ENCODE measurements at regions not wholly inside any gene's neighbourhood (a gene's known extent, or its start where the extent isn't known, plus 50 kb on each side); places are given as distances from the start of the nearest gene placed in this dataset.

- no peak for DNase-seq (ENCODE audit: low read depth in 1 of 2, low spot score in 2 of 2)
- Histone ChIP-seq H4K20me1 (replicated peaks in 1 of 2; ENCODE audit: control insufficient read depth in 1 of 2, insufficient read depth in 2 of 2, low read length in 2 of 2) (no peaks in the 10 kb centered on the region), H3K56ac (replicated peaks; ENCODE audit: insufficient read length, low read depth, low read length) (no peak overlapping the region), H3K79me2 (ENCODE audit: control insufficient read depth in 1 of 2, insufficient read depth in 2 of 2, low read length in 2 of 2) (no peaks in the 10 kb centered on the region), H3K9me3 (ENCODE audit: insufficient read depth in 2 of 2, low read depth in 1 of 2, low read length in 1 of 2) (no peaks in the 10 kb centered on the region), H3K36me3 (ENCODE audit: control insufficient read depth in 2 of 4, insufficient read depth in 4 of 4, low read length in 3 of 4) (no peaks in the 10 kb centered on the region), H2AFZ (ENCODE audit: low read length) (no peak overlapping the region), H4K91ac (replicated peaks; ENCODE audit: insufficient read length, low read length) (no peak overlapping the region), H3K18ac (ENCODE audit: extremely low read depth, low read length) (no peak overlapping the region), H3K23ac (ENCODE audit: insufficient read length) (no peak overlapping the region), H2BK5ac (ENCODE audit: low read depth, low read length) (no peak overlapping the region), H2BK12ac (ENCODE audit: low read depth, low read length) (no peak overlapping the region), H2BK15ac (ENCODE audit: low read length) (no peak overlapping the region), H3K4me2 (ENCODE audit: insufficient read depth in 1 of 2, low read depth in 2 of 2, low read length in 2 of 2) (no peak overlapping the region), H3K23me2 (ENCODE audit: low read depth, low read length) (no peaks in the 10 kb centered on the region), H3K4me3 (ENCODE audit: extremely low read depth in 1 of 4, insufficient read depth in 2 of 4, low read depth in 3 of 4, low read length in 4 of 4) (no peak overlapping the region), H3K27ac (ENCODE audit: low read depth, low read length) (no peak overlapping the region), H4K5ac (ENCODE audit: insufficient read length, low read depth, low read length) (no peak overlapping the region), H4K8ac (ENCODE audit: extremely low read depth, insufficient read depth, low read length) (no peak overlapping the region), H3K9ac (replicated peaks in 1 of 4; ENCODE audit: extremely low read depth in 1 of 4, low read depth in 3 of 4, low read length in 3 of 4) (no peak overlapping the region), H3K27me3 (replicated peaks in 1 of 4; ENCODE audit: control insufficient read depth in 3 of 4, extremely low read depth in 1 of 4, insufficient read depth in 3 of 4, low read length in 3 of 4) (no peaks in the 10 kb centered on the region), H3K4me1 (replicated peaks in 1 of 4; ENCODE audit: control insufficient read depth in 3 of 4, insufficient read depth in 4 of 4, low read length in 3 of 4) (no peaks in the 10 kb centered on the region), H3K14ac (ENCODE audit: insufficient read length) (no peak overlapping the region), H3K4ac (replicated peaks; ENCODE audit: insufficient read length, low read depth, low read length) (no peak overlapping the region), H2BK120ac (replicated peaks; ENCODE audit: low read depth, low read length) (no peak overlapping the region), H3K79me1 (ENCODE audit: low read depth, low read length) (no peaks in the 10 kb centered on the region), H2AK5ac (ENCODE audit: low read depth, low read length) (no peak overlapping the region), H2BK20ac (ENCODE audit: low read length) (no peak overlapping the region)
- 85% methylated on average over 2 of the region's 2 CpGs; no CpG with 5 or more reads in 1 of the 2 experiments for WGBS, 2 experiments (ENCODE audit: extremely low coverage in 1 of 2, insufficient coverage in 1 of 2, insufficient read length in 1 of 2, insufficient replicate concordance in 2 of 2, low coverage in 1 of 2, low lambda C conversion rate in 2 of 2, missing lambda C conversion rate in 1 of 2)
- CTCF ChIA-PET (ENCODE audit: partially characterized antibody), result interaction anchor here (2.0 to 2.1 kb wide), 2 partner anchors 9 to 16 kb away, joined by 5 to 8 read pairs; no protein-coding TSS in a partner anchor
- FAIRE-seq, result no peak
- POLR2A ChIA-PET (ENCODE audit: partially characterized antibody), result no interaction called here
- TF ChIP-seq CHD1 (IDR thresholded peaks at IDR 0.05; ENCODE audit: low read depth, low read length), result no peak
Observed at GRCh38 chr9:15096972-15097371, 186.7 kb upstream of the FREM1 start.
